OCI-LY7 (cell line): ENCODE measurements at regions not wholly inside any gene's neighbourhood (a gene's known extent, or its start where the extent isn't known, plus 50 kb on each side); places are given as distances from the start of the nearest gene placed in this dataset.

Experiments used
- EZH2phosphoT487 ChIP-seq: fragments of 200-600 bp; sonication (generic); IDR thresholded peaks from 2 replicates; pipeline ENCODE4 v1.6.1; 2018; ENCODE audit warnings: low read depth, borderline replicate concordance, mild to moderate bottlenecking, mixed run types, antibody characterized with exemption, low read length, moderate library complexity, mixed read lengths
- TF ChIP-seq, protein P1 (sequence below): fragments of 200-600 bp; sonication (generic); conservative IDR thresholded peaks from 2 replicates; pipeline ENCODE4 v1.5.1; 2014; ENCODE audit warnings: mild to moderate bottlenecking, antibody characterized with exemption, low read length, moderate library complexity, mixed read lengths

DNA sequence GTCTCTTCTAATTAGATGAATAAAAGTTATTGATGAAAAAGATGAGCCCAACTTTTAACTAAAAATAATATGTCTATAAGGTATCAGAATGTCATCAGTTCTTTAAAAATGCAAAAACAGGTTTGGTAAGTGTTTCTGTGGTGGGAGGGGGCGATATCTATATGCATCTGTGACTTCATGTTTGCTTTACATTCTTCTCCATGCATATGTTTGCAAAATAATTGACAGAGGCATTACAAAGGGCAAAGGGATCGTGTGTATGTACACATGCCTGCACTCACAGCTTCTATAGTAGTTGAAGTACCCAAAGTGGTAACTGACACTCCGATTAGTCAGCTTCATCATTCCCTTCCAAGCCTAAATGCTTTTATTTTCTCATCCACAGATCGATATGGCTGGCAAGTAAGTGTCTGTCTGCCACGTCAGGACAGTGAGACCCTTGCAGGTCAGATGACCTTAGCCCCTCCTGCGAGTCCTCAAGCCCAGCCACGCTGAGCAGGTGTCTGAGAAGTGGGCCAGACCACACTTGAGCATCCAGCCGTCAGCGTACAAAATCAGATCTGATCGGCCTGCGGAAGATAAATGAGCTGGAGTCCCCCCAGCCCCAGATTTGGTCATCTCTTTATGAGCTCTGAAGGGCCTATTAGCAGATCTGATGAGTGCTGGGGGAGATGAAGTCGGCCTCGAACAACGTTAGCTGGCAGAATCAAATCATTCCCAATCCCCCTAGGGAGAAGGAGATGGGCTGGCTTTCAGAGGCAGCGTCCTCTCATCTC is 369.1 kb downstream of the MAFB start:
- TF ChIP-seq, protein P1, sequence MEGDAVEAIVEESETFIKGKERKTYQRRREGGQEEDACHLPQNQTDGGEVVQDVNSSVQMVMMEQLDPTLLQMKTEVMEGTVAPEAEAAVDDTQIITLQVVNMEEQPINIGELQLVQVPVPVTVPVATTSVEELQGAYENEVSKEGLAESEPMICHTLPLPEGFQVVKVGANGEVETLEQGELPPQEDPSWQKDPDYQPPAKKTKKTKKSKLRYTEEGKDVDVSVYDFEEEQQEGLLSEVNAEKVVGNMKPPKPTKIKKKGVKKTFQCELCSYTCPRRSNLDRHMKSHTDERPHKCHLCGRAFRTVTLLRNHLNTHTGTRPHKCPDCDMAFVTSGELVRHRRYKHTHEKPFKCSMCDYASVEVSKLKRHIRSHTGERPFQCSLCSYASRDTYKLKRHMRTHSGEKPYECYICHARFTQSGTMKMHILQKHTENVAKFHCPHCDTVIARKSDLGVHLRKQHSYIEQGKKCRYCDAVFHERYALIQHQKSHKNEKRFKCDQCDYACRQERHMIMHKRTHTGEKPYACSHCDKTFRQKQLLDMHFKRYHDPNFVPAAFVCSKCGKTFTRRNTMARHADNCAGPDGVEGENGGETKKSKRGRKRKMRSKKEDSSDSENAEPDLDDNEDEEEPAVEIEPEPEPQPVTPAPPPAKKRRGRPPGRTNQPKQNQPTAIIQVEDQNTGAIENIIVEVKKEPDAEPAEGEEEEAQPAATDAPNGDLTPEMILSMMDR: no peak
- no peak for TF ChIP-seq EZH2phosphoT487
